Stimulated activated naive B cell treated with anti-CD40 and anti-IgM and Interleukin-4, amounts not matched to agents 10 μg/mL and 1 μg/mL and 100 μg/mL, for 72 hours (primary cell): ENCODE measurements at regions not wholly inside any gene's neighbourhood (a gene's known extent, or its start where the extent isn't known, plus 50 kb on each side); places are given as distances from the start of the nearest gene placed in this dataset.
"Not testable (repeated sequence)": the region's sequence is repeated elsewhere in the genome, so short reads cannot be mapped to it uniquely, and the experiment has no call there.

ENCODE experiments used
- ATAC-seq, 2 donors: fragments of 150-1000 bp; cut with Tn5 transposase; replicated peaks; 2 replicates each; pipeline ENCODE4 v1.10.0; 2021; ENCODE audit warnings: moderate library complexity in 1 of 2
- DNase-seq: peaks from one replicate; pipeline ENCODE4 v3.0.0; 2021
- H3K27ac Mint-ChIP-seq: one replicate; pipeline ENCODE4 v1.8.0; 2022; ENCODE audit warnings: mild to moderate bottlenecking, mixed read lengths
- H3K27me3 Mint-ChIP-seq, 2 donors: one replicate each; pipeline ENCODE4 v1.8.0; 2022; ENCODE audit warnings: mixed read lengths in 2 of 2
- H3K36me3 Mint-ChIP-seq, 2 donors: one replicate each; pipeline ENCODE4 v1.8.0; 2022; ENCODE audit warnings: mixed read lengths in 2 of 2, mild to moderate bottlenecking in 1 of 2
- H3K4me1 Mint-ChIP-seq, 2 donors: one replicate each; pipeline ENCODE4 v1.8.0; 2022; ENCODE audit warnings: mixed read lengths in 2 of 2, mild to moderate bottlenecking in 1 of 2
- H3K4me3 Mint-ChIP-seq, 2 donors: one replicate each; pipeline ENCODE4 v1.8.0; 2022; ENCODE audit warnings: mild to moderate bottlenecking in 2 of 2, mixed read lengths in 2 of 2, moderate library complexity in 1 of 2
- H3K9me3 Mint-ChIP-seq, 2 donors: one replicate each; pipeline ENCODE4 v1.8.0; 2022; ENCODE audit warnings: mixed read lengths in 2 of 2, mild to moderate bottlenecking in 1 of 2

DNA sequence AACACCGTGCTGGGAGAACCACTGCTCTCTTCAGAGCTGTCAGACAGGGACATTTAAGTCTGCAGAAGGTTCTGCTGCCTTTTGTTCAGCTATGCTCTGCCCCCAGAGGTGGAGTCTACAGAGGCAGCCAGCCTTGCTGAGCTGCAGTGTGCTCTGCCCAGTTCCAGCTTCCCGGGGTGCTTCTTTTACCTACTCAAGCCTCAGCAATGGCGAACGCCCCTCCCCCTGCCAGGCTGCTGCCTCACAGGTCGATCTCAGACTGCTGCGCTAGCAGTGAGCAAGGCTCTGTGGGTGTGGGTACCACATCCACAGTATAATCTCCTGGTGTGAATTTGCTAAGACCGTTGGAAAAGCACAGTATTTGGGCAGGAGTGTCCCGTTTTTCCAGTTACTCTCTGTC is 133.1 kb upstream of the PHYHIPL start:
- H3K36me3 Mint-ChIP-seq, H3K4me3 Mint-ChIP-seq, H3K9me3 Mint-ChIP-seq, ATAC-seq, DNase-seq, H3K4me1 Mint-ChIP-seq, H3K27ac Mint-ChIP-seq, H3K27me3 Mint-ChIP-seq: not testable (repeated sequence)

DNA sequence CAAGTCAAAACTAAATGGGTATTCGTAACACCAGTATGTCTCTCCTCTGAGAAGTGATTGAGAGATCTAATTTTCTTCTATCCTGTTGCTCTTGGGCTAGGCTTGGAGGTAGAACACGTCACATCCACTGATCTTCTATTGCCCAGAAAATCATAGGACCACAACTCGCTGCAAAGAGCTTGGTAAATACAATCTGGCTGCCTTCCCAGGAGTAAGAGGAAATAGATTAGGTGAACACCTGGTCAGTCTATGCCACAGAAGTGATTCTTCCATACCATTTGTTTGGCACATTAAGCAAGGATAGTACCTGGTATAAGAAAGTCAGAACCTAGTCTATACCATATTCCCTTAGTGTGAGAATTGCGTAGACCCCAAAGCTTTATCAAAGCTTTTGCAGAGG is 129.3 kb upstream of the PHYHIPL start:
- Mint-ChIP-seq H3K9me3 (peaks cover 13 to 15% of the 10 kb centered on the region in 2 donors), H3K36me3 (no peaks in the 10 kb centered on the region), H3K4me3 (no peak overlapping the region), H3K4me1 (no peaks in the 10 kb centered on the region), H3K27me3 (no peaks in the 10 kb centered on the region), H3K27ac (no peak overlapping the region)
- ATAC-seq (no peak), DNase-seq (no peak)

DNA sequence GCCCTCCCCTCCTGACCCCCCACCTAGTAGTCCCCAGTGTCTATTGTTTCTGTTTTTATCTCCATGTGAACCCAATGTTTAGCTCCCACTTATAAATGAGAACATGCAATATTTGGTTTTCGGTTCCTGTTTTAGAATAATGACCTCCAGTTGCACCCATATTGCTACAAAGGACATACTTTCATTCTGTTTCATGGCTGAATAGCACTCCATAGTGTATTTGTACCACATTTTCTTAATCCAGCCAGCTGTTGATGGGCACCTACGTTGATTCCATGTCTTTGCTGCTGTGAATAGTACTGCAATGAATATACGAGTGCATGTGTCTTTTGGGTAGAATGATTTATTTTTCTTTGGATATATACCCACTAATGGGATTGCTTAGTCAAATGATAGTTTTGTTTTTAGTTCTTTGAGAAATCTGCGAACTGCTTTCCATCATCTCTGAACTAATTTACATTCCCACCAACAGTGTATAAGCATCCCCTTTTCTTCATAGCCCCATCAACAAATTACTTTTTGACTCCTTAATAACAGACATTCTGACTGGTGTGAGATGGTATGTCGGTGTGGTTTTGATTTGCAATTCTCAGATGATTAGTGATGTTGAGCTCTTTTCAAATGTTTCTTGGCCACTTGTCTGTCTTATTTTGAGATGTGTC is 128.4 kb upstream of the PHYHIPL start:
- H3K27ac Mint-ChIP-seq: no peak overlapping the region
- ATAC-seq: no peak
- H3K9me3 Mint-ChIP-seq: peaks cover 15% of the 10 kb centered on the region in 2 donors
- H3K4me1 Mint-ChIP-seq: no peaks in the 10 kb centered on the region
- H3K4me3 Mint-ChIP-seq: no peak overlapping the region
- H3K36me3 Mint-ChIP-seq: no peaks in the 10 kb centered on the region
- no peaks in the 10 kb centered on the region for H3K27me3 Mint-ChIP-seq
- no peak for DNase-seq

DNA sequence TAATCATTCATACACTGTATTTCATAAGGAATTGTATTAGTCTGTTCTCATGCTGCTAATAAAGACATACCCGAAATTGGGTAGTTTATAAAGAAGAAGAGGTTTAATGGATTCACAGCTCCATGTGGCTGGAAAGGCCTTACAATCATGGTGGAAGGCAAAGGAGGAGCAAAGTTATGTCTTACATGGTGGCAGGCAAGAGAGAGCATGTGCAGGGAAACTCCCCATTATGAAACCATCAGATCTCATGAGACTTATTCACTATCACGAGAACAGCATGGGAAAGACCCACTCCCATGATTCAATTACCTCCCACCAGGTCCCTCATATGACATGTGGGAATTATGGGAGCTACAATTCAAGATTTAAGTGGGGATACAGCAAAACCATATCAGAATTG is 122.9 kb upstream of the PHYHIPL start:
- not testable (repeated sequence) for H3K27me3 Mint-ChIP-seq, H3K4me1 Mint-ChIP-seq, ATAC-seq, DNase-seq, H3K27ac Mint-ChIP-seq, H3K36me3 Mint-ChIP-seq, H3K4me3 Mint-ChIP-seq
- H3K9me3 Mint-ChIP-seq: peaks cover 18 to 19% of the 10 kb centered on the region in 2 donors

DNA sequence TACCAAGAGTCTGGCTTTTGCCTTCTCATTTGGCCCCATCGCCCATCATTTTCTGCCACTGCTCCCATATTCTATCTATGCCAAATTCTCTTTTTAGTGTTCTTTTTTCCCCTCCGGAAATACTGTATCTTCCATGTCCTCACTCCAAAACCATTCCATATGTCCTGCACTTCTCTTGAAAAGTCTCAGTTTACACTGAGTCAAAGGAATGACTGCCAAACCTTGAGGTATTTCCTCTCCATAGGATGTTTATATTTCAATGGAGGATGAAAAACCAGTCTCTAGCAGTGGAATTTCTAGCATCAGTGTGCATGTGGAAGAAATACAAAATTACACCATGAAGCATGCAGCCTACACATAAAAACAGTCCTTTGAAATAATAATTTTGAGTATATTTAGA is 121.4 kb upstream of the PHYHIPL start:
- H3K27me3 Mint-ChIP-seq: no peaks in the 10 kb centered on the region

GRCh38 chr10:59057345-59057744 is 119.1 kb upstream of the PHYHIPL start:
- H3K9me3 Mint-ChIP-seq: peaks cover 7 to 11% of the 10 kb centered on the region in 2 donors
- no peaks in the 10 kb centered on the region for H3K27me3 Mint-ChIP-seq
- no peak overlapping the region for H3K4me3 Mint-ChIP-seq
- H3K36me3 Mint-ChIP-seq: no peaks in the 10 kb centered on the region
- no peak for DNase-seq
- H3K4me1 Mint-ChIP-seq: no peaks in the 10 kb centered on the region
- no peak overlapping the region for H3K27ac Mint-ChIP-seq
- no peak for ATAC-seq

More for the DNA sequence above, 121.4 kb upstream of the PHYHIPL start:
- DNase-seq (no peak), ATAC-seq (no peak)
- Mint-ChIP-seq H3K4me1 (no peaks in the 10 kb centered on the region), H3K27ac (no peak overlapping the region), H3K36me3 (no peaks in the 10 kb centered on the region), H3K4me3 (no peak overlapping the region), H3K9me3 (peaks cover 15 to 17% of the 10 kb centered on the region in 2 donors)

GRCh38 chr10:59060852-59061251 is 115.6 kb upstream of the PHYHIPL start:
- no peak for DNase-seq
- no peaks in the 10 kb centered on the region for H3K36me3 Mint-ChIP-seq
- ATAC-seq: no peak
- H3K4me3 Mint-ChIP-seq: no peak overlapping the region
- H3K27ac Mint-ChIP-seq: no peak overlapping the region
- H3K4me1 Mint-ChIP-seq: no peaks in the 10 kb centered on the region
- no peaks in the 10 kb centered on the region for H3K27me3 Mint-ChIP-seq
- H3K9me3 Mint-ChIP-seq: no peaks in the 10 kb centered on the region

DNA sequence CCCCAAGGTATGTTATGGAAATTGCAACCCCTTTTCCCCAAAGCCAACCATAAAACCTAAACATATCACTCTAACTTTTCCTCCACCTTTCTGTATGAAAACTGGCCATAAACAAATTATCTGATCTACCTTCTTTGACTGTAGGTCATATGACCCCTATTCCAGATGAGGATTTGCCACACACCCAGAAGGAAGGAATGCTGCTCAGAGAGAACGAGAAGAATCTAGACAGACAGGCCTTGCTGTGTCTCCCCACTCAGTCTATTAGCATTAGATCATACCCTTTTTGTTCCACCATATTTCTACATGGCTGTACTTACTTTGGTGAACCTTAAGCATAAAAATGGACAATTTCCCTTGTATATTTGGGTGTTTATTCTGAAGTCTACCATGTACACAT is 113.0 kb upstream of the PHYHIPL start:
- Mint-ChIP-seq H3K9me3 (peaks cover 0 to 4% of the 10 kb centered on the region in 2 donors), H3K4me1 (no peaks in the 10 kb centered on the region), H3K27ac (no peak overlapping the region), H3K36me3 (no peaks in the 10 kb centered on the region), H3K27me3 (no peaks in the 10 kb centered on the region), H3K4me3 (no peak overlapping the region)
- ATAC-seq (no peak), DNase-seq (no peak)

DNA sequence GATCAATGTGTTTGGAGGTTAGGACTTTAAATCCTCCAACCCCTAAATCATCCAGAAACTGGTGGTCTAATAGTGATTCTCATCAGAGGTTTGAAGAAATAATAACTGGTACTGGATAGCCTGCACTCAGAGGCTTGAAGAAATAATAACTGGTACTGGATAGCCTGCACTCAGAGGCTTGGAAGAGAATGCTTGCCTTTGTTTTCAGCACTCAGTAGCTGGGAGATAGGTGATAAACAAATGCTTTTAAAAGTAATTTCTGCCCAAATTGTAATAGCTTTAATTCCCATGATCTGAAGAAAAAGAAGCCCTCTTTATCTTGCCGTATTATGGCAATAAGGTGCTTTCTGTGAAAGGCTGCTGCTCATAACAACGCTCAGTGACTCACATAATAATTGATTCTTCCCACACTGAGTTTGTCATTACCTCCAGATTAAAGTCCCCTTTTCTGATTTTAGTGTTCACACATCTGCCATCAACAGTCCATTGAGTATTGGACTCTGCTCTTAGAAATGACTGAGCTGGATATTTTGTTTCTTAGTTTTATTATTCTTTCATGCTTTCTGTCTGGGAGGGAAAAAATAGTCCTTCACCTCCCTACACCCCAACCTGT is 112.3 kb upstream of the PHYHIPL start:
- Mint-ChIP-seq H3K27ac (no peak overlapping the region), H3K9me3 (peaks cover 0 to 4% of the 10 kb centered on the region in 2 donors), H3K4me3 (no peak overlapping the region), H3K4me1 (no peaks in the 10 kb centered on the region), H3K27me3 (no peaks in the 10 kb centered on the region), H3K36me3 (no peaks in the 10 kb centered on the region)
- ATAC-seq (no peak), DNase-seq (no peak)

- peaks cover 0 to 4% of the 10 kb centered on the region in 2 donors for H3K9me3 Mint-ChIP-seq
- H3K27me3 Mint-ChIP-seq: no peaks in the 10 kb centered on the region
- no peak overlapping the region for H3K27ac Mint-ChIP-seq
Measured at GRCh38 chr10:59064759-59065539, 111.5 kb upstream of the PHYHIPL start.

DNA sequence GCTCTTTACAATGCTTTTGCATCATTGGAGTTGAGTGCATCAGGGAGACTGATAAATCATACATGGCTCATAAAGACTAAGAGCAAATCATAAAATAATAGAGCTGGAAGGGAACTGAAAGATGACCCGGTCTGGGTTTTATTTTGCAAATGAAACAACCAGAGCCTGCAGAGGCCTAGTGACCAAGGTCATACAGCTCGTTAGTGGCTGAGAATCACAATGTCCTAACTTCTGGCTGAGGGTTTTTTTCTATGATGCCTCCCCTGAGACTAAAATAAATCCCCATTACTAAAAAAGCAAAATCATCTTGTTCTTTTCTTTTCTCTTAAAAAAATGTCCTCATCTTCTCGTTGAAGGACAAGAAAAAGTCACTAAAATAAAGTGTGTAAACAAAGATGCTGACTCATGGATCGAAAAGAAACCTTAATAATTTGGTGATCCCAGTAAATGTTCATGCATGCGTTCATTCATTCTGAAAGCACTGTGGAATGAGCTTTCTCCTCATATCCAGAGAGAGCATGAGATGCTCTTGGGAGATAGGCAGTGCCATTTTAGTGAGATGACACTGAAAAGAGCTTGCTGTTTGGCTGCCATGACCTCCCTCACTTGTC is 107.8 kb upstream of the PHYHIPL start:
- H3K27ac Mint-ChIP-seq: no peak overlapping the region

More at GRCh38 chr10:59064759-59065539, 111.5 kb upstream of the PHYHIPL start:
- H3K4me1 Mint-ChIP-seq: no peaks in the 10 kb centered on the region
- H3K36me3 Mint-ChIP-seq: no peaks in the 10 kb centered on the region
- no peak overlapping the region for H3K4me3 Mint-ChIP-seq
- DNase-seq (no peak), ATAC-seq (no peak)

GRCh38 chr10:59072038-59072437 is 104.4 kb upstream of the PHYHIPL start:
- no peak overlapping the region for H3K4me3 Mint-ChIP-seq
- no peak overlapping the region for H3K27ac Mint-ChIP-seq
- DNase-seq: no peak
- H3K9me3 Mint-ChIP-seq: no peaks in the 10 kb centered on the region
- no peaks in the 10 kb centered on the region for H3K36me3 Mint-ChIP-seq
- no peaks in the 10 kb centered on the region for H3K4me1 Mint-ChIP-seq
- ATAC-seq: no peak
- no peaks in the 10 kb centered on the region for H3K27me3 Mint-ChIP-seq

More for the DNA sequence above, 107.8 kb upstream of the PHYHIPL start:
- H3K36me3 Mint-ChIP-seq: no peaks in the 10 kb centered on the region
- H3K4me3 Mint-ChIP-seq: no peak overlapping the region
- no peak for DNase-seq
- H3K9me3 Mint-ChIP-seq: peaks cover 0 to 4% of the 10 kb centered on the region in 2 donors
- no peaks in the 10 kb centered on the region for H3K4me1 Mint-ChIP-seq
- H3K27me3 Mint-ChIP-seq: no peaks in the 10 kb centered on the region
- no peak for ATAC-seq

DNA sequence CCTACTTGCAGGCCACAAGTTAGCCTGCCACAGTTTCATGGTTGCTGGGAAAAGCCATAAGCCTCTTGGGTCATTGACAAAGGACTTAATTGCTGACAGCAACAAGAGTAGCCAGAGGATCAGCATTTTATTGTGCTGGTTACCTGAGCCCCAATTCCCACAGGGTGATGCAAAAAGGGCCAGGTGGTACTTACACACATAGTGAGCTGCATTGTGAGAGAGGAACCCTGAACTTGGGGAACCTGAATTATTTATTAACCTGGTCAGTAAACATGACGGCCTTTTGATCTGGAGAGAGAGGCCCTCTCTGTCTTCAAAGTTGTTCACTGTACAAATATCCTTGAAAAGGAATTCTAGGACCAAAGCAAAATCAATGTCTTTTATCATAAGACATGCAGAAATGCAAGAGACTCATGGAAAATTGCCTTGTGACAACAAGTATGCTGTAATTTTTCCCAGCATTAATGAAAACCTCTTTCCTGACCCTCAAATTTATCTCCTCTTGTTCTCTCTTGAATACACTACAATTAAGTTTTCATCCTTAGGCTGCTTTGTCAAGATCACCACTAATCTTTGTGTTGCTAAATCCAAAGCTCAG is 102.9 kb upstream of the PHYHIPL start:
- H3K4me1 Mint-ChIP-seq: no peaks in the 10 kb centered on the region
- no peak overlapping the region for H3K27ac Mint-ChIP-seq
- no peak overlapping the region for H3K4me3 Mint-ChIP-seq
- DNase-seq (no peak), ATAC-seq (no peak)
- no peaks in the 10 kb centered on the region for H3K9me3 Mint-ChIP-seq
- no peaks in the 10 kb centered on the region for H3K36me3 Mint-ChIP-seq
- no peaks in the 10 kb centered on the region for H3K27me3 Mint-ChIP-seq

- Mint-ChIP-seq H3K9me3 (no peaks in the 10 kb centered on the region), H3K4me1 (no peaks in the 10 kb centered on the region), H3K36me3 (no peaks in the 10 kb centered on the region), H3K27me3 (no peaks in the 10 kb centered on the region), H3K27ac (no peak overlapping the region), H3K4me3 (no peak overlapping the region)
- DNase-seq (no peak), ATAC-seq (no peak)
Measured at GRCh38 chr10:59075576-59075975, 100.9 kb upstream of the PHYHIPL start.
